ENCODE measurements at regions not wholly inside any gene's neighbourhood (a gene's known extent, or its start where the extent isn't known, plus 50 kb on each side); places are given as distances from the start of the nearest gene placed in this dataset.

DNA sequence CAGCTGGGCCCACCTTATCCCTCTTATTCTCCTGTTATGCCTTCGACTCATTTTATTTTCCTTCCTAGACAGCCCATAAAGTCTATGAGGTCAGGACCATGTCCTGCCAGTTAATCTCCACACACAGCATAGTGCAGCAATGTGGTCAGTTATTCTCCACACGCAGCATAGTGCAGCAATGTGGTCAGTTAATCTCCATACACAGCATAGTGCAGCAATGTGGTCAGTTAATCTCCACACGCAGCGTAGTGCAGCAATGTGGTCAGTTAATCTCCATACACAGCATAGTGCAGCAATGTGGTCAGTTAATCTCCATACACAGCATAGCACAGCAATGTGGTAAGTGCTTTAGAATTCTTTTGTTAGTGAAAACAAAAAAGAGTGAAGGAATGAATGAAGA is 77.8 kb downstream of the TEX36 start:
- intact Hi-C loops (cut with DNase I): no loop called here
- no peak overlapping the region for H3K4me3 ChIP-seq
- H3K27me3 ChIP-seq: no peaks in the 10 kb centered on the region
- H3K36me3 ChIP-seq: no peaks in the 10 kb centered on the region
- H3K4me1 ChIP-seq: no peaks in the 10 kb centered on the region
- no peak for DNase-seq
- H3K27ac ChIP-seq: no peak overlapping the region
- TF ChIP-seq, protein P1, sequence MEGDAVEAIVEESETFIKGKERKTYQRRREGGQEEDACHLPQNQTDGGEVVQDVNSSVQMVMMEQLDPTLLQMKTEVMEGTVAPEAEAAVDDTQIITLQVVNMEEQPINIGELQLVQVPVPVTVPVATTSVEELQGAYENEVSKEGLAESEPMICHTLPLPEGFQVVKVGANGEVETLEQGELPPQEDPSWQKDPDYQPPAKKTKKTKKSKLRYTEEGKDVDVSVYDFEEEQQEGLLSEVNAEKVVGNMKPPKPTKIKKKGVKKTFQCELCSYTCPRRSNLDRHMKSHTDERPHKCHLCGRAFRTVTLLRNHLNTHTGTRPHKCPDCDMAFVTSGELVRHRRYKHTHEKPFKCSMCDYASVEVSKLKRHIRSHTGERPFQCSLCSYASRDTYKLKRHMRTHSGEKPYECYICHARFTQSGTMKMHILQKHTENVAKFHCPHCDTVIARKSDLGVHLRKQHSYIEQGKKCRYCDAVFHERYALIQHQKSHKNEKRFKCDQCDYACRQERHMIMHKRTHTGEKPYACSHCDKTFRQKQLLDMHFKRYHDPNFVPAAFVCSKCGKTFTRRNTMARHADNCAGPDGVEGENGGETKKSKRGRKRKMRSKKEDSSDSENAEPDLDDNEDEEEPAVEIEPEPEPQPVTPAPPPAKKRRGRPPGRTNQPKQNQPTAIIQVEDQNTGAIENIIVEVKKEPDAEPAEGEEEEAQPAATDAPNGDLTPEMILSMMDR (IDR thresholded peaks at IDR 0.05): no peak
- H3K9me3 ChIP-seq: no peaks in the 10 kb centered on the region
- ATAC-seq: no peak

DNA sequence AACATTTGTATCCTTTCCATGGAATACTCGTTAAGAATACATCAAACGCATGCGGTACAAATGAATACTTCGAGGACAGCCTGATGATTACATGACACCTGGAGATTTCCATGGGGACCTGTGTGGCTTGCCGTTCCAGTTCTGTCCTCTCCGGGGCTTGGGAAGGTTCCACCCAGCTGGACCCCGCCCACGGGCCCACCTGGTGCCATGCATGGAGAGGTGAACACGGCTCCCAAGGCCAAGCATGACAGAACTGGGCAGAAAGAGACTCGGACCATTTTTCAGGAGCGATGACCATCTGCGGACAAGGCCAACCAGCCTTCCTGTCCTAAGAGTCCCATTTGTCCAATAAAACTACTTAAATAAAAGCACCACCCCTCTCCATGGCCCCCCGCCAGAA is 80.1 kb downstream of the TEX36 start:
- Histone ChIP-seq H3K4me3 (no peak overlapping the region), H3K4me1 (no peaks in the 10 kb centered on the region), H3K27ac (no peak overlapping the region), H3K9me3 (no peaks in the 10 kb centered on the region), H3K36me3 (no peaks in the 10 kb centered on the region), H3K27me3 (no peaks in the 10 kb centered on the region)
- TF ChIP-seq, protein P1 (IDR thresholded peaks at IDR 0.05): no peak
- DNase-seq (no peak), ATAC-seq (no peak)
- intact Hi-C loops (cut with DNase I): no loop called here

DNA sequence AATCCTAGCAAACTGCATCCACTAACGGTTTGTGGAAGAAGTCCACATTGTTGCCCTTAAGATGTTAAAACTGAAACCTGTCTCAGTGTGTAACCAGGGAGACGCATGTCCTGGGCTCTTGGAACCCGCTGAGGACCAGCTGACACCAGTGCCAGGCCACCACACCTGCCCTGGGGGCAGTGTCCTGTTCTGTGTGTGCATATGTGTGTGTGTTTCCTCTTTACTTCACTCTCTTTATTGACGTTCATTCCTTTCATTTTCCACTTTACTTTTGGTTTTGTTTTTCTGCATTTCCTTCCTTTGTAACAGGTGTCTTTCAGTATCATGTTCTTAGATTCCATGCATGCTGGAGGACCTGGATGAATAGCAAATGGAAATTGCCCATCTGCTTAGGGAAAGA is 83.8 kb downstream of the TEX36 start:
- TF ChIP-seq, protein P1 (IDR thresholded peaks at IDR 0.05): no peak
- ATAC-seq: no peak
- intact Hi-C loops (cut with DNase I): no loop called here

DNA sequence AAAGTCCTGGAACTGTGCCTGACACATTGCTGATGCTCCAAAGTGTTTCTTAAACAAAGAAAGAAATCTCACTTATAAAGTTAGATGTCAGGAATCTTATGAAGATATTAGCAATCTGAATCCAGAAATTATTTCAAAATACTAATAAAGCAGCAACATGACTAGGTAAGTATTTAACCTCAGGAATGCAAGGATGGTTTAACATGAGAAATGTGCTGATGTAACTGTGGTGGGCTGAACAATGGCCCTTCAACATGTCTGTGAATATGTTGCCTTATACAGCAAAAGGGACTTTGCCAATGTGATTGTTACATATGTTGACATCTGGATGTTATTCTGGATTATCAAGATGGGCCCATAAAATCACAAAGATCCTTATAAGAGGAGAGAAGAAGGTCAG is 87.1 kb downstream of the TEX36 start:
- TF ChIP-seq, protein P1 (IDR thresholded peaks at IDR 0.05): no peak
- no peak for DNase-seq
- Histone ChIP-seq H3K9me3 (no peaks in the 10 kb centered on the region), H3K27me3 (no peaks in the 10 kb centered on the region), H3K4me1 (no peaks in the 10 kb centered on the region), H3K4me3 (no peak overlapping the region), H3K36me3 (no peaks in the 10 kb centered on the region), H3K27ac (no peak overlapping the region)
- ATAC-seq: no peak
- intact Hi-C loops (cut with DNase I): no loop called here

More for the DNA sequence above, 83.8 kb downstream of the TEX36 start:
- DNase-seq: no peak
- Histone ChIP-seq H3K4me1 (no peaks in the 10 kb centered on the region), H3K27ac (no peak overlapping the region), H3K27me3 (no peaks in the 10 kb centered on the region), H3K4me3 (no peak overlapping the region), H3K36me3 (no peaks in the 10 kb centered on the region), H3K9me3 (no peaks in the 10 kb centered on the region)

DNA sequence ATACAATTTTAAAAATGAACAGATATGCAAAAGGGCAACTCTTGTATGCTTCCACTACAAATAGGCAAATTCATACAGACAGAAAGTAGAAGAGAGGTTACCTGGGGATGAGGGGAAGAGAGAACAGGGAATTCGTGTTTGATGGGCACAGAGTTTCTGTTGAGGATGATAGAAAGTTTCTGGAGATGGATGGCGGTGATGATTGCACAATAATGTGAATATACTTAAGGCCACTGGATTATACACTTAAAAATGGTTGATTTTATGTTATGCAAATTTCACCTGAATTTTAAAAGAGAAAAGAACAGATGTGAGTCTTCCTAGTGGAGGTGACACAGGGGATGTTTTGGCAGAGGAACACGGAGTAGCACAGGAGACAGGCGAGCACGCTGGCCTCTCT is 89.3 kb downstream of the TEX36 start:
- no peaks in the 10 kb centered on the region for H3K27me3 ChIP-seq
- H3K4me3 ChIP-seq: no peak overlapping the region
- ATAC-seq: no peak
- H3K9me3 ChIP-seq: no peaks in the 10 kb centered on the region
- no peaks in the 10 kb centered on the region for H3K36me3 ChIP-seq
- no peaks in the 10 kb centered on the region for H3K4me1 ChIP-seq
- no peak overlapping the region for H3K27ac ChIP-seq
- TF ChIP-seq, protein P1 (IDR thresholded peaks at IDR 0.05): no peak
- DNase-seq: no peak
- intact Hi-C loops (cut with DNase I): no loop called here

DNA sequence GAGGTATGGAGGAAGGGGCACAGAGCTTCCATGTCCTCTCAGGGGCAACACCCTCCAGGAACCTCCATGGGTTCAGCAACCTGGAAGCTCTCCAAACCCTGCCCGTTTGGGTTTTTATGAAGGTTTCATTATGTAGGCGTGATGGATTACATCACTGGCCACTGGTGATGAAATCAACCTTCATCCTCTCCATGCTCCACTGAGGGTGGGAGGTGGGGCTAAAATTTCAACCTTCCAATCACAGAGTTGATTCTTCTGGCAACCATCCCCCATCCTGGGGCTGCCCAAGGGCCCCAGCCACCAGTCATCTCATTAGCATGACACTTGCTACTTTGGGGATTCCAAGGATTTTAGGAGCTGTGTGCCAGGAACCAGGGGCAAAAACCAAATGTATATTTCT is 90.1 kb downstream of the TEX36 start:
- TF ChIP-seq, protein P1 (IDR thresholded peaks at IDR 0.05): no peak
- intact Hi-C loops (cut with DNase I): no loop called here
- H3K27me3 ChIP-seq: no peaks in the 10 kb centered on the region
- no peaks in the 10 kb centered on the region for H3K36me3 ChIP-seq
- no peaks in the 10 kb centered on the region for H3K9me3 ChIP-seq
- no peak overlapping the region for H3K4me3 ChIP-seq
- no peak for ATAC-seq
- DNase-seq: no peak
- no peak overlapping the region for H3K27ac ChIP-seq
- H3K4me1 ChIP-seq: no peaks in the 10 kb centered on the region

Data from upper lobe of right lung (tissue), 1 donor.